ENCODE measurements at regions not wholly inside any gene's neighbourhood (a gene's known extent, or its start where the extent isn't known, plus 50 kb on each side); places are given as distances from the start of the nearest gene placed in this dataset.

DNA sequence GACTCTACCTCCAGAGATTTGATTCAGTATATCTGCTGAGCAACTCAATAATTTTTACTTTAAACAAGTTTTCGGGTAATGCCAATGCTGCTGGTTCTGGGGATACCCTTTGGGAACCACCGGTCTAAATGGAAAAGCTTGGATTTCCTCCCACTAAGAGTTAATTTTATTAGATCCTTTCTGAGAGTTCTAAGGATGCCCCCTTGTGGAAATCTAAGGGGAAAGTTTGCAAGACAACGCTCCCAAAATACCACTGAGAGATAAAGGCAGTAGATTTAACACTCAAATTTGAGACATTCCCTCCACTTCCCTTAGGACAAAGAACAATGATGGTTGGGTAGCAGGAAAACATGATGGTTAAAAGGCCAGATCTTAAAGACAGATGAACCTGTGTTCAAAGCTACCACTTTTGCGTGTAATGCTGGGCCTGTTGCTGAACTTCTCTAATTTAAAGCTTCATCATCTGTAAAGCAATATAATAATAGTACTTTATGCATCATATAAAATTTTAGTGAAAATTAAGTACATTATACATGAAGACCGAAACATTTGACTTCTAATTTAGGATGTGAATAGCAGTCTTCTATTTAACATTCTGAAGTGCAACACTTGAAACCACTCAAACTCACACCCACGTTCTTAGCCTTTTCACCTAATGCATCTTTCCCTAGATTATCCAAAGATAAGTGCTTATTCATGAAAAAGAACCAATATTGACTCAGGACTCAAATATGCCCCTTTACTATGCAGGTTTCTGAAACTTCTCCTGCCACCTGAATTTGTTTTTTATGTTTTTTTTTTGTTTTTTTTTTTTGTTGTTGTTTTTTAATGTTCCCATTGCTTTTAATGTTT, 110.1 kb upstream of the LUZP2 start:
- peak; percentile 4 for DNase-seq
- H3K36me3 Mint-ChIP-seq (ENCODE audit: low read depth), result no peaks in the 10 kb centered on the region
- peaks cover 3% of the 10 kb centered on the region for H3K9me3 Mint-ChIP-seq
- no peaks in the 10 kb centered on the region for H3K4me1 Mint-ChIP-seq
- H3K27ac Mint-ChIP-seq, result no peak overlapping the region
- TF ChIP-seq, protein P1, sequence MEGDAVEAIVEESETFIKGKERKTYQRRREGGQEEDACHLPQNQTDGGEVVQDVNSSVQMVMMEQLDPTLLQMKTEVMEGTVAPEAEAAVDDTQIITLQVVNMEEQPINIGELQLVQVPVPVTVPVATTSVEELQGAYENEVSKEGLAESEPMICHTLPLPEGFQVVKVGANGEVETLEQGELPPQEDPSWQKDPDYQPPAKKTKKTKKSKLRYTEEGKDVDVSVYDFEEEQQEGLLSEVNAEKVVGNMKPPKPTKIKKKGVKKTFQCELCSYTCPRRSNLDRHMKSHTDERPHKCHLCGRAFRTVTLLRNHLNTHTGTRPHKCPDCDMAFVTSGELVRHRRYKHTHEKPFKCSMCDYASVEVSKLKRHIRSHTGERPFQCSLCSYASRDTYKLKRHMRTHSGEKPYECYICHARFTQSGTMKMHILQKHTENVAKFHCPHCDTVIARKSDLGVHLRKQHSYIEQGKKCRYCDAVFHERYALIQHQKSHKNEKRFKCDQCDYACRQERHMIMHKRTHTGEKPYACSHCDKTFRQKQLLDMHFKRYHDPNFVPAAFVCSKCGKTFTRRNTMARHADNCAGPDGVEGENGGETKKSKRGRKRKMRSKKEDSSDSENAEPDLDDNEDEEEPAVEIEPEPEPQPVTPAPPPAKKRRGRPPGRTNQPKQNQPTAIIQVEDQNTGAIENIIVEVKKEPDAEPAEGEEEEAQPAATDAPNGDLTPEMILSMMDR (IDR thresholded peaks at IDR 0.05), result peak; percentile 58
- no peaks in the 10 kb centered on the region for H3K27me3 Mint-ChIP-seq (ENCODE audit: low read depth, poor library complexity)
- no peak overlapping the region for H3K4me3 Mint-ChIP-seq

DNA sequence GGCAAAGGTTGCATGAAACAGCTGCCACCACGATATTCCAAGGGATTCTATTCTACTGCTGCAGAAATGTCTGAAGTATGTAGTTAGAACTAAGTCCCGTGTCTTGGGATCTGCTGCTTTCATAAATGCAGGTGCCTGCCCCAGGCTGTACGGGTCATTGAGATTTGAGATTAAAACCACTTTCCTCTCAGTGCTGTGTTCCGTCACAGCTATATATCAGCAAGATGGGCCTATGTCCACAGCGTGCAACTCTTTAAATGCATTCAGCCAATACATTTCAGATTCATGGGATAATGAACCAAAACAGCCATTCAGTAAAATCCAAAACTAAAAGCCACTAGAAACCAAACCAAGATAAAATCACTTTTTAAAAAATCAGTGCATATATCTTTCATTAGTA, 107.3 kb upstream of the LUZP2 start:
- DNase-seq, result no peak
- H3K4me1 Mint-ChIP-seq, result no peaks in the 10 kb centered on the region
- no peak overlapping the region for H3K27ac Mint-ChIP-seq
- TF ChIP-seq, protein P1 (IDR thresholded peaks at IDR 0.05), result no peak
- H3K9me3 Mint-ChIP-seq, result peaks cover 3% of the 10 kb centered on the region
- H3K4me3 Mint-ChIP-seq, result no peak overlapping the region
- no peaks in the 10 kb centered on the region for H3K36me3 Mint-ChIP-seq (ENCODE audit: low read depth)
- no peaks in the 10 kb centered on the region for H3K27me3 Mint-ChIP-seq (ENCODE audit: low read depth, poor library complexity)

DNA sequence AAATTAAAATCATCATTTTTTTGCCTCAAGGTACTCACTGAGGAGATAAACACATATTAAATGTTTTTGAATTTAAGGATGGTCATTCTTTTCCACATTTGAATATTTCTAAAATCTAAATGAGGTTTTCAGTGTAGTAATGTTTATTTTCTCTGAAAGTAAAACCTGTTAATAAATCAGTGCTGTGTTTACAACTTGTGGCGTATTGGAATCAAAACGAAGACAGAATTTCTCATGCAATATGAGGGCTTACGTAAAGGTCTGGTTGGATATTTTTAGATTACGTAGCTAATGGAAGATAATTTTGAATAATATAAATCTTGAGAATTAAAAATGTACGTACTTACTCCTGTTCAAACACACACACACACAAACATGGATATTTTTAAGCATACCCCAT, 106.8 kb upstream of the LUZP2 start:
- H3K9me3 Mint-ChIP-seq, result peaks cover 3% of the 10 kb centered on the region
- DNase-seq, result no peak
- H3K4me1 Mint-ChIP-seq, result no peaks in the 10 kb centered on the region
- TF ChIP-seq, protein P1 (IDR thresholded peaks at IDR 0.05), result no peak
- H3K4me3 Mint-ChIP-seq, result no peak overlapping the region
- no peak overlapping the region for H3K27ac Mint-ChIP-seq
- H3K36me3 Mint-ChIP-seq (ENCODE audit: low read depth), result no peaks in the 10 kb centered on the region
- H3K27me3 Mint-ChIP-seq (ENCODE audit: low read depth, poor library complexity), result no peaks in the 10 kb centered on the region

DNA sequence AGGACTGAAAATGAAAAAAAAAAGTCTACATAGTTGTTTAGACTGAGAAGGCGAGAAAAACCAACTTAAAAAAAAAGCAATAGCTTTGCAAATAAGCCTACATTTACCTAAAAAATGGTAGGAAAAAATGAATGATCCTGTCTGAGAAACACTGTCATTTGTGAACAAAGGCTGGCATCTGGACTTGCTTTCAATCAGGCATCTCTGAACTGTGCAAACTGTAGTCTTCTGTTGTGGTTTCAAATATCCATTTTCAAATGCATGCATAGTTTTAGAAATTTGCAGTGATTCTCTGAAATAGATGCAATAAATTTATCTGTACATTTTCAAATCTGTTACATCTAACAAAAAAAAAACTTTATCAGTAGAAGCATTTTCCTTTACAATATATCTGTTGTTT, 106.1 kb upstream of the LUZP2 start:
- no peak overlapping the region for H3K4me3 Mint-ChIP-seq
- H3K27ac Mint-ChIP-seq, result no peak overlapping the region
- H3K36me3 Mint-ChIP-seq (ENCODE audit: low read depth), result no peaks in the 10 kb centered on the region
- H3K9me3 Mint-ChIP-seq, result peaks cover 3% of the 10 kb centered on the region
- DNase-seq, result no peak
- no peaks in the 10 kb centered on the region for H3K4me1 Mint-ChIP-seq
- TF ChIP-seq, protein P1 (IDR thresholded peaks at IDR 0.05), result no peak
- H3K27me3 Mint-ChIP-seq (ENCODE audit: low read depth, poor library complexity), result no peaks in the 10 kb centered on the region

DNA sequence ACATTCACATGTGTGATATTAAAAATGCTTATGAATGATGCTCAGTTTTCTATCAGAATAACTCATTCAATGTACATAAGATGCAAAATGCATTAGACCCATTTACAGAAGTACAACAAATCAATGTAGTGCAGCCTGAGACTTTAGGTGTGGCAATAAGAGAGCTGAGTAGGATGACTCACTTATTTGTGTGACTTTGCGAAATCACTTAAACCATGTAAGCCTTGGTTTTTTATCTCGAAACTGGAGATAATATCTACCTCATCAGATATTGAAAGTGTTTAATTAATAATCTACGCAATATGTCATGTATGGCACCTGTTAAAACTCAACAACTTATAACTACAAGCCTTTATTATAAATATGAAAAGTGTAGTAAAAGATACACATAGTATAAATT, 105.7 kb upstream of the LUZP2 start:
- no peaks in the 10 kb centered on the region for H3K4me1 Mint-ChIP-seq
- H3K27me3 Mint-ChIP-seq (ENCODE audit: low read depth, poor library complexity), result no peaks in the 10 kb centered on the region
- H3K9me3 Mint-ChIP-seq, result peaks cover 3% of the 10 kb centered on the region
- no peak for DNase-seq
- H3K36me3 Mint-ChIP-seq (ENCODE audit: low read depth), result no peaks in the 10 kb centered on the region
- TF ChIP-seq, protein P1 (IDR thresholded peaks at IDR 0.05), result no peak
- H3K27ac Mint-ChIP-seq, result no peak overlapping the region
- H3K4me3 Mint-ChIP-seq, result no peak overlapping the region
